ENCODE measurements at regions not wholly inside any gene's neighbourhood (a gene's known extent, or its start where the extent isn't known, plus 50 kb on each side); places are given as distances from the start of the nearest gene placed in this dataset.
"Not testable (repeated sequence)": the region's sequence is repeated elsewhere in the genome, so short reads cannot be mapped to it uniquely, and the experiment has no call there.

- no peak for DNase-seq (ENCODE audit: low read depth)
Measured at GRCh38 chr9:26165426-26165825, 487.2 kb upstream of the TUSC1 start.

GRCh38 chr9:26163931-26164330 lies 485.7 kb upstream of the TUSC1 start:
- no peak for DNase-seq (ENCODE audit: low read depth)

GRCh38 chr9:26159575-26160392 lies 481.5 kb upstream of the TUSC1 start:
- no peak for DNase-seq (ENCODE audit: low read depth)

GRCh38 chr9:26158631-26159150 lies 480.4 kb upstream of the TUSC1 start:
- DNase-seq (ENCODE audit: low read depth), result no peak

- no peak for DNase-seq (ENCODE audit: low read depth)
Measured at GRCh38 chr9:26157411-26157810, 479.2 kb upstream of the TUSC1 start.

- no peak for DNase-seq (ENCODE audit: low read depth)
Measured at GRCh38 chr9:26152350-26152749, 474.1 kb upstream of the TUSC1 start.

- no peak for DNase-seq (ENCODE audit: low read depth)
Measured at GRCh38 chr9:26148128-26148527, 469.9 kb upstream of the TUSC1 start.

- DNase-seq (ENCODE audit: low read depth), result no peak
Measured at GRCh38 chr9:26145938-26146337, 467.7 kb upstream of the TUSC1 start.

- DNase-seq (ENCODE audit: low read depth), result no peak
Measured at GRCh38 chr9:26142631-26143030, 464.4 kb upstream of the TUSC1 start.

GRCh38 chr9:26142201-26142600 lies 464.0 kb upstream of the TUSC1 start:
- DNase-seq (ENCODE audit: low read depth), result no peak

- DNase-seq (ENCODE audit: low read depth), result no peak
Measured at GRCh38 chr9:26133537-26133936, 455.3 kb upstream of the TUSC1 start.

GRCh38 chr9:26132746-26133312 lies 454.6 kb upstream of the TUSC1 start:
- no peak for DNase-seq (ENCODE audit: low read depth)

- no peak for DNase-seq (ENCODE audit: low read depth)
Measured at GRCh38 chr9:26131886-26132285, 453.6 kb upstream of the TUSC1 start.

GRCh38 chr9:26129217-26129616 lies 451.0 kb upstream of the TUSC1 start:
- no peak for DNase-seq (ENCODE audit: low read depth)

GRCh38 chr9:26125693-26126092 lies 447.4 kb upstream of the TUSC1 start:
- DNase-seq (ENCODE audit: low read depth), result no peak

GRCh38 chr9:26116085-26116484 lies 437.8 kb upstream of the TUSC1 start:
- DNase-seq (ENCODE audit: low read depth), result not testable (repeated sequence)

- no peak for DNase-seq (ENCODE audit: low read depth)
Measured at GRCh38 chr9:26112724-26113123, 434.5 kb upstream of the TUSC1 start.

GRCh38 chr9:26086396-26086795 lies 408.2 kb upstream of the TUSC1 start:
- no peak for DNase-seq (ENCODE audit: low read depth)

- no peak for DNase-seq (ENCODE audit: low read depth)
Measured at GRCh38 chr9:26081847-26082246, 403.6 kb upstream of the TUSC1 start.

- no peak for DNase-seq (ENCODE audit: low read depth)
Measured at GRCh38 chr9:26078706-26079105, 400.5 kb upstream of the TUSC1 start.

- no peak for DNase-seq (ENCODE audit: low read depth)
Measured at GRCh38 chr9:26077860-26078259, 399.6 kb upstream of the TUSC1 start.

- no peak for DNase-seq (ENCODE audit: low read depth)
Measured at GRCh38 chr9:26067608-26068007, 389.4 kb upstream of the TUSC1 start.

- DNase-seq (ENCODE audit: low read depth), result no peak
Measured at GRCh38 chr9:26066237-26066636, 388.0 kb upstream of the TUSC1 start.

Data from activated T-cell treated with anti-CD3 and anti-CD28 coated beads for 48 hours (primary cell).